HG03095 (cell line): ENCODE measurements at regions not wholly inside any gene's neighbourhood (a gene's known extent, or its start where the extent isn't known, plus 50 kb on each side); places are given as distances from the start of the nearest gene placed in this dataset.
"Not testable (repeated sequence)": the region's sequence is repeated elsewhere in the genome, so short reads cannot be mapped to it uniquely, and the experiment has no call there.

Experiments
- ATAC-seq: cut with Tn5 transposase; IDR thresholded peaks from one replicate; pipeline ENCODE4 v1.9.1; 2021; ENCODE audit warnings: moderate library complexity; ENCODE audit not compliant: unreplicated experiment

- ATAC-seq, result no peak
Measured at GRCh38 chr18:10242936-10243680, 211.3 kb upstream of the APCDD1 start.

DNA sequence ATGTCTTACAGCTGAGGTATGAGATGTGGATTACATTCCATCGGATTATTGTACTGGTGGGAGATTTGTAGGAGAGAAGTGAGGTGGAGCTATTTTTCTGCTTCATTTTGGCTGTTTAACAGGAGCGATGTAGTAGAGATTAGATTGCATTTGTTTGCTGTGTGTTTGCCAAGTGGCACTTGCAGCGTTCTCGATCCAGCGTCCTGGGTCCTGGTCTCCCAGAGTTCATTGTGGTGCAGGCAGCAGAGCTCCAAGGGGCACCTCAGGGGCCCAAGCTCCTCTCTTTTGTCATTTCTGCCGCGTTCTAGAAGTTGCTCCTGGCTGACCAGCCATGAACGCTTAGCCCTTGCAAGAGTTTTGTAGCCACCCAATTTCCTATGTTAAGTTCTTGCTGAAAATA is 210.1 kb upstream of the APCDD1 start:
- no peak for ATAC-seq

GRCh38 chr18:10245031-10245845 is 209.2 kb upstream of the APCDD1 start:
- ATAC-seq, result no peak

DNA sequence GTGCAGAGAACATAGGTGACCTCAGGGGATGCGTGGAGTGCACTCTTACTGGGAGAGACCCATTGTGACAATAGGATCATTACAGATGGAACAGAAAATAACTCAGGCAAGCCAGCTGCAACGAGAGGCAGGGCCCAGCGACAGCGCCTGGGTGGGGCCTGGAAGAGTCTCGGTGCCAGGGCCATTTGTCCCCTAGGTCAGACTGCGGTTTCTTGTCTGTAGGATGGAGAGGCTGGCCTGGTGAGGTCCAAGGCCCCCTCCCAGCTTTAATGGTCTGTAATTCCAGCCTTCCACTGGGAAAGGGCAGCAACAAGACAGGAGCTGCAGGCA is 208.6 kb upstream of the APCDD1 start:
- no peak for ATAC-seq

- ATAC-seq, result no peak
Measured at GRCh38 chr18:10247021-10247741, 207.3 kb upstream of the APCDD1 start.

DNA sequence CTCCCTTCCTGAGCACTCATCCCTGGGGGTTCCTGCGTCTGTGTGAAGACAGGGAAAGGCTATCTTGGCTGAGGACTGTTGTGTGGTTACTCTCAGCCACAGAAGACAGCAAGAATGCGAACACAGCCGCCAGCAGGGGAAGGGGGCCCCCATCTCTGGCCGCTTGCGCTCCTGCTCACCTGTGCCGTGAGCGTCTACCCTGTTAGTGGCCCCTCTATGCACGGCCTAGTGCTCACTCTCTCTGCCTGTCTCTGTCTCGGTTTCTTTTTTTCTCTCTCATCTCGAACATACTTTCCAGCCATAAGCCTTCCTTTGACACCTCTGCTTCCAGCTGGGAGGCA is 206.7 kb upstream of the APCDD1 start:
- no peak for ATAC-seq

GRCh38 chr18:10248738-10249137 is 205.7 kb upstream of the APCDD1 start:
- no peak for ATAC-seq

DNA sequence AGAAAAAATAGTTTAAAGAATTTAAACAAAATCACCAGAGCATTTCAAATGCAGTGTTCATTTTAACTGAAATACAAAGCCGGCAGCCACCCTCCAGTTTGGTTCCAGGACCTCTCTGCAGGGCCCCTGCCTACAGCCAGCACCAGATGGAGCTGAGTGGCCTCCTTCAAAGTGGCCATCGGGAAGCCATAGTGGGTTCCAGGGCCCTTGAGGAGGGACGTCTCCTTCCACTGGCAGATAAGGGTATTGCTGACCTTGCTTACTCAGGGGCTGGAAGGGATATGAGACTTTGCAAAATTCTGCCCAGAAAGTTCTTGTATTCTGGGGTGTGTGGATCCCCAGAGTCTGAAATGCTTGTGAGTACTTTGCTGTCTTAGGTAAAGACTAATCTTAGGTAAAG is 205.2 kb upstream of the APCDD1 start:
- ATAC-seq, result no peak

DNA sequence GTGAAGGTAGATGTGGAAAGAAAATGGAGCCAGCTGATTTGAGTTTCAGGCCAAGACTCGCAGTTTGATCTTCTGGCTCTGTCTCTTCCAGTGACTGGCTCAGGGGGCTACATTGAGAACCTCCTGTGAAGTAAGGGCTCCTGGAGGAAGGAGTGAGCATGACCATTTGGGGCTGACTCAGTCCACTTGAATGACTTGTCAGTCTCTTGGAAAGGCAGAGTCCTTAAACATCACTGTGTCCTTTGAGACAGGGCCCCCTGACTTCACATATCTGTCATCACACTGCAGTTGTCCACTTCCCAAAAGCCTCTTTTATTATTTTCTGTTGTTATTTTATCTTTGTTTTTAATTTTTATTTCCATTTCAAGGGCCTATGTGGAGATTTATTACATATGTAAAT is 204.6 kb upstream of the APCDD1 start:
- ATAC-seq, result no peak

DNA sequence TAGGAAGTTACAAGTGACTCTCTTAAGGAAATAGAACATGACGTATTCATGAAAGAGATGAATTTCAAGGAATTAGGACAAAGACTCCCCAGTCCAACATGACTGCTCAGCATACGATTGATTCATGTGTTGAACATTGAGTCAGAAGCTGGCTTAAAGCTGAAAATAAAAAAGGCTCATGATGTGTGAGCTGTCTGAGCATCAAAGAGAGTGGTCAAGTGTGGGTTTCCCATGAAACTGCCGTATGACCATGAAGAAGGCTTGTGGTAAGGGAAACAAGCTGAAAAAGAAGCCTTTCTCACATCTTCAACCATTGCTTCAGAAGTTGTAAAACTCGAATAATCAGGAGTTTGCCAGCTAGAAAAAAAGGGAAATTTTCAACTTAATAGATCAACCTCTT is 201.9 kb upstream of the APCDD1 start:
- no peak for ATAC-seq

DNA sequence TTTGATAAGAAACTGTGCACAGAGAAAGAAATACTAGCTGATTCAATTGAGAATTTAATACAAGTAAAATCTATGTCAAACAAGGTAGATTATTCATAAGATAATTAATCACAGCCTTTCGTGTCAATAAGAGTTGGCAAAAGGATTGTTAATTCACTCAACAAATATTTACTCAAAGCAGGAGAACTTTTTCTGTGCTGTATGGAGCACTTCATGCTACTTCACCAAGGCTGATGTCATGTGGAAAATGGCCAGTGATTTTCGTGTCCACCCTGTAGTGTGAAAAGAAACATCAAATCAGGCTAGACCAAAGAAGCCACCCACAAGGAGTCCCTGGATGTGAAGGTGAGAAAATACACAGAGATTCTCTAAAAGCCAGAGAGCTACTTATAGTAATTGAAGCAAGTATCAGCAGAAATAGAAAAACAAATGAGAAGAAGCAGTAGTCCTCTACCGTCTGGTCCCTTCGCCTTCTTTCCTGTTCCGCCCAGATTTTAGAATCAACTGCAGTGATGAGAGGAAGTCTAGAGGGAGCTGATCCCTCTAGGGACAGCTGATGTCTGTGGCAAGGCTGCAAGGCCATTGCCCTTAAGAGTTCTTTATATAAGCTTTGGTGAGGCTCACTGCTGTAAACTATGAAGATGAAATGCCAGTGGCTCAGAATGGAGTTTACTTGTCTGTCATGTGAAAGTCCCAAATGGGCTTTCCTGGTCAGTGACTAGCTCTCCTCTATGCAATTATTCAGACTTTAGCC is 201.3 kb upstream of the APCDD1 start:
- no peak for ATAC-seq

DNA sequence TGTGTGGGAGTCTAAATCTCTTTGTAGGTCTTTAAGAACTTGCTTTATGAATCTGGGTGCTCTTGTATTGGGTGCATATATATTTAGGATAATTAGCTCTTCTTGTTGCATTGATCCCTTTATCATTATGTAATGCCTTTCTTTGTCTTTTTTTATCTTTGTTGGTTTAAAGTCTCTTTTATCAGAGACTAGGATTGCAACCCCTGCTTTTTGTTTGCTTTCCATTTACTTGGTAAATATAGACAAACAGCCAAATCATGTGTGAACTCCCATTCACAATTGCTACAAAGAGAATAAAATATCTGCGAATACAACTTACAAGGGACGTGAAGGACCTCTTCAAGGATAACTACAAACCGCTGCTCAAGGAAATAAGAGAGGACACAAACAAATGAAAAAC is 198.2 kb upstream of the APCDD1 start:
- not testable (repeated sequence) for ATAC-seq

DNA sequence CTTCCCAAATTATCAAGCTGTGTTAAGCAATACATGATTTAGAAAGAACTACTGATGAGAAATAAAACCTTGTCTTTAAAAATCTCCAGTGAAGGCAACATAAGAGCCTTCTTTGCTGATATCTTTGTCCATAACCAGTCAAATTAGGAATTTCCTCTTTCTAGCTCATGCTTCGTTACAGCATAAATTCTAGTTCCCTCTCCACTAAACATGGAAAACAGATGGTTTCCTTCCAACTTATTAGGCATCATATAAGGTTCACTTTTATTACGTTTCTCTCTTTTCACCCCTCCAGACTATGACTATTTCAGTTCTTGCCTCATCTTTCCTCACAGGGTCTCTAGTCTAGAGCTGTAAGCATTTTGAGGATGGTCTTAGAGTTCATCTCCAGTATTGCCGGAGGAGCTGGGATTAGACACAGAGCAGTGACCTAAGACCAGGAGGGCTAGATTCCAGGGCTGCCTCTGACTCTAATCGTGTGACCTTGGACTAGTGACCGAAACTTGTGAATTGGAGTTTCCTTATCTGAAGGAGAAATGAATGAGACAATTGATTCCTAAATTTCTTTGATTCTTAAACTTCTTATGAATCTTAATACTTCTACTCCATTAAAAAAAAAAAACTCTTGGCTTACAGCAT is 195.5 kb upstream of the APCDD1 start:
- no peak for ATAC-seq

DNA sequence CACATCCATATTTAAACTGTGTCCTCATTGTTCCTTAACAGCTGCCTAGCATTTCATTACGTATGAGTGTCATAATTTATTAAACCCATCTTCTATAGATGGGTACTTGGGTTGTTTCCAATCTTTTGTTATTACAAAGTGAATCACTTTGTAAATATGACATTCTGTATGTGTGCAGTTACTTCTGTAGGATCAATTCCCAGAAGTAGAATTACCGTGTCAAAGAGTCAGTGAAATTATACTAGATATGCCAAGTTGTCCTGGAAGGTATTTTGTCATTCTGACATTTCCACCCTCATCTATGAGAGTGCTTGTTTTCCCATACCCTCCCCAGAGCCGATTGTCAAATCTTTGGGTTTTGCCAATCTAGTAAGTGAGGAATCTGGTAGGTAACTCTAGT is 194.5 kb upstream of the APCDD1 start:
- ATAC-seq, result no peak

DNA sequence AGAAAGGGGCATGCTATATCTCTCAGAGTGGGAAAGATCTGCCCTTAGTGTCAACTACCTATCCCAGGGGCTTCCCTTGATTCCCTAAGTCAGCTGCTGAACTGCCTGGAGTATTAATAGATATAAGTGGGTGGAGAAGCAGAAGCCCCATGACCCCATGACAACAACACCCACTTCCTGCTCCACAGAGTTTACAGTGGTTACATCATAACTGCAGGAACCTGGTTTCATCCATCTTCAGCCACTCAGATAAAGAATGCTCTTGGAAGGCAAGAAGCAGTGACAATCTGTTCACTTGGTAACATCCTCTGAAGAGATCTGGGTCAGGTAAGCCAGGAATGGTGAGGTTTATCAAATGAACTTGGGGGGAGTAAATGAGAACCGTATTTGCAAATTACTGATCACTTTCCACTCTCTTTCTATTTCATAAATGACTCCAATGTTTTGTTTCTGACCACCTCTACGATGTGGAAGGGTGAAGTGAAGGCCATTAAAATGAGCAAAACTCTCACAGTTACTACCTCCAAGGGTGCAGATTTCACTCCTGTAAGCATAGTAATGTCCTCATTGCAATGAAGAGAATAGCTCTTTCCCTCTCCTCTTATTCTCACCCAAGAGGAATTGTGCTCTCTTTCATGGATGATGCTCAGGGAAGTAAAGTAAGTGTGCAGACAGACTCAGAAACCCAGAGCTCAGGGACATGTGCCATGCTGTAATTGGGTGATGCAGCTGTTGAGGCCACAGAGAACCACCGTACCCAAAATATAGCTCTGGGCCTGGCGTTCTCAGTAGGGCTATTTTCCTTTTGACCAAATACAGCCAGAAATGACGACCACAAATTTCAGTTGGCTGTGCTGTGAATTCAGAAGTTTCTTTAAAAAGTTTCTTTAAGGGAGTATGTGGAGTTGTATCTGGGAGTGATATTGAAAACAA is 192.8 kb upstream of the APCDD1 start:
- ATAC-seq, result no peak

DNA sequence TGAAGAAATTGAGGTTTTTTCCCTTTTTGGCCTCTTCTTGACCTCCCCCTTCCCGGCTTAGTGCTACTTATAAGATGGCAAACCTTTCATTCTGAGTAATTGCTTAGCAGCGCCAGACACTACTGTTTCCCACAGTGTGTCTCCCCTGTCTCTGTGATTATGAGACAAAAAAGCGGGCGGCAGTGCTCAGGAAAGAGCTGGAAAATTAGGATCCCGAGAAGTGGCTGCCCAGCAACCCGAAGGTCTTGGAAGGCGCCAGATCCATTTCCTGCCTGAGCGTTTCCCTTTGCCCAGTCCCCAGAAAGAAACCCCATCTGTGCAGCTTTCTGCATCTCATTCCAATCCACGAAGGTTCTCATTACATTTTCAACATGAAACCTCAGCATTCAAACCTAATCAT is 191.9 kb upstream of the APCDD1 start:
- no peak for ATAC-seq

GRCh38 chr18:10264260-10264659 is 190.2 kb upstream of the APCDD1 start:
- no peak for ATAC-seq

DNA sequence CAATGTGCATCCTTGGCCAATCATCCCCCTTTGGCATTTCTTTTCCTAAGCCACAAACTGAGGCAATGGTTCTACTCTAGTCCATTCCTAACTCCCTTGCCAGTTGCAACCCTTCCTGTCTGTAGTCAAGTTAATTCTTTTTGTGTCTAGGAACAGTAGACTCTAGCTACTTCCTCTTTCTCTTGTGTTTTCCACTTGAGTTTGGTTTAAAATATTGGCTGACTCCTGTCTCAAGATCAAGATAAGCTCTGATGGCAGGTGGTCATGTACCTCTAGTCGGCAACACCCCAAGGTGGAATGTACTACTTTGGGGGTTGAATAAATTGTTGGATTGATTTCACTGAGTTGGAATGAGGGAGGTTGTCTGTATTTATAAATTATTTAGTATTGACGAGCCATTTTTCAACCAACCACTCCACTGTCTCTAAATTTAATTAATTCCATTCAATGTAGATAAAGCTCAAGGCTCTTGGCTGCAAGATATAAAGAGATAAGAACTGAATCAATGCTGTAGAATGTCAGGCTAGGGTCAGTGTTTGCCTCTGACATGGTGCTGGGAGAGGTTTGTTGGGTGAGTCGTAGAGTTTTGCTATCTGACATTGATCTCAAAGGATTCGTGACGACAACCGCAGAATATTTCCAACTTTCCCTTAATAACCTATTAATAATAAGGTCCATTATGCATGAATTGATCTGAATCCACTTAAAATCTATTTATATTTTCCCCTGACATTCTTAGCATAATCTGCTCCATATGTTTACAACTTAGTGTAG is 188.7 kb upstream of the APCDD1 start:
- ATAC-seq, result no peak

- no peak for ATAC-seq
Measured at GRCh38 chr18:10266334-10266590, 188.2 kb upstream of the APCDD1 start.
